ES-I3 (cell line): ENCODE measurements at regions not wholly inside any gene's neighbourhood (a gene's known extent, or its start where the extent isn't known, plus 50 kb on each side); places are given as distances from the start of the nearest gene placed in this dataset.
"Not testable (repeated sequence)": the region's sequence is repeated elsewhere in the genome, so short reads cannot be mapped to it uniquely, and the experiment has no call there.

Experiments used
- H3K36me3 ChIP-seq: 2 replicates; pipeline ENCODE4 v1.6.1; 2013; ENCODE audit warnings: mild to moderate bottlenecking, low read length, control low read depth, moderate library complexity; ENCODE audit not compliant: insufficient read depth
- H3K4me1 ChIP-seq: 2 replicates; pipeline ENCODE4 v1.6.1; 2013; ENCODE audit warnings: mild to moderate bottlenecking, control low read depth, low read length; ENCODE audit not compliant: insufficient read depth
- H3K9ac ChIP-seq: 2 replicates; pipeline ENCODE4 v1.6.1; 2013; ENCODE audit warnings: low read depth, mild to moderate bottlenecking, low read length, moderate library complexity
- H3K9me3 ChIP-seq: 2 replicates; pipeline ENCODE4 v1.6.1; 2013; ENCODE audit warnings: mild to moderate bottlenecking, low read length, moderate library complexity; ENCODE audit not compliant: control insufficient read depth, insufficient read depth

DNA sequence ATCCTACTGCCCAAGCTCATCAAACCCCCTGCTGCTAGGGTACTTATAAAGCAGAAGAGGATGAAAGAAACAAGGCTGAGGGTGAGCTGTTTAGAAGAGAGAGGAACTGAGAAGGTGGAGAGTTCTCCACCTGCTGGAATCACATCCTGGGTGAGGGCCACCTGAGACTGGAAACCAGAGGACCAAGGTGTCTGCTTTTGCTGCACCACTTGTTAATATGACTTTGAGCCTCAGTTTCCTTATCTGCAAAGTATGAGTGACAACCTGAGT lies 203.2 kb upstream of the SSTR1 start:
- Histone ChIP-seq H3K9me3 (no peaks in the 10 kb centered on the region), H3K36me3 (no peaks in the 10 kb centered on the region), H3K9ac (no peak overlapping the region), H3K4me1 (peaks cover 22% of the 10 kb centered on the region)

DNA sequence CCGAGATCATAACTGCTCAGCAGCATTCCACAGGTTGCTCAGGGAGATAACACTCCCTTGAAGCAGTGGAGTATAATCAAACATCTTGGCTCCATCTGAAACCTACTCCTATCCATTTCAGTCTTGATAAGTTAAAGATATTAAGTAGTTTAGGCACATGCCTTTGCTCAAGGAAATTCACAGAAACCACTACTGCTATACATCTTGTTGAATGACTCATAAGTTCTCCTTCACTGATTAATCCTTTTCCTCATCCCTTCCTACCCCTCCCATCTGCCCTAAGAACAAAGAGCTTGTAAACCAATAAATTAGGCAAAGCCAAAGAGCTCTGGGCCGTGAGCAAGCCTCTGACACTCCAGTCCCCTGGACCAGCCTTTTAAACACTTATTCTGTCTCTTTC lies 196.5 kb upstream of the SSTR1 start:
- not testable (repeated sequence) for H3K9ac ChIP-seq, H3K4me1 ChIP-seq, H3K36me3 ChIP-seq
- H3K9me3 ChIP-seq, result peaks cover 40% of the 10 kb centered on the region

DNA sequence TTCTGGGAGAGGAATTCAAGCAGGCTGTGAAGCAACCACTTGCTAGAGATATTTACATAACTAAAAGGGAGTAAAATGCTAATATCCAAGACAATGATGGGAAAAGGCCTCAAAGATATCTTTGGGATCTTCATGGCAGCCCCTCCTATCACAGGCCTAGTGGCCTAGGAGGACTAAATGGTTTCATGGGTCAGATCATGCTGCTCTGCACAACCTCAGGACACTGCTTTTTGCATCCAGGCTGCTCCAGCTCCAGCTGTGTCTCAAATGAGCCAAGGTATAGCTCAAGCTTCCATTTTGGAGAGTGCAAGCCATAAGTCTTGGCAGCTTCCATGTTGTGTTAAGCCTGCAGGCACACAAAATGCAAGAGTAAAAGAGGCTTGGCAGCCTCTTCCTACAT lies 195.6 kb upstream of the SSTR1 start:
- Histone ChIP-seq H3K9ac (no peak overlapping the region), H3K36me3 (0 out of 2 replicates have a peak, but pooled peaks cover 4% of the 10 kb centered on the region), H3K4me1 (no peaks in the 10 kb centered on the region), H3K9me3 (peaks cover 40% of the 10 kb centered on the region)

DNA sequence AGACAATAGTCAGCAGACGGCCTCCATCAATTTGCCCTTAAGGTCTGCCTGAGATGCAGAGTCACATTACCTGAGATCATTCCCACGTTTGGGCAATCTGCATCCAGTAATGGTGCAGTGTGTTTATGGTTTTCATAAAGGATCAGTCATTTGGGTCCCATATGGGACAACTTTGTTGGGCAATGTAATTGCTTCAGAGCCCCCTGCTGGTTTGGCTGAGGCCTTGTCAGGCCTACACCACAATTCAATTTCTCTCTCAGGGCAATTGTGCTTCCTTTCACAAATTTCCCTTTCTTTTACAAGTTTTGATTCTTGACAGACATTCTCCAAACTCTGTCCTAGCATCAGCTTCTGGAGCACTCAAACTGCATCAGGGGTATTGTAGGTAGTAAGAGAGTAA lies 191.2 kb upstream of the SSTR1 start:
- H3K9ac ChIP-seq, result no peak overlapping the region
- no peaks in the 10 kb centered on the region for H3K4me1 ChIP-seq
- H3K9me3 ChIP-seq, result peaks cover 28% of the 10 kb centered on the region
- H3K36me3 ChIP-seq, result 0 out of 2 replicates have a peak, but pooled peaks cover 4% of the 10 kb centered on the region

DNA sequence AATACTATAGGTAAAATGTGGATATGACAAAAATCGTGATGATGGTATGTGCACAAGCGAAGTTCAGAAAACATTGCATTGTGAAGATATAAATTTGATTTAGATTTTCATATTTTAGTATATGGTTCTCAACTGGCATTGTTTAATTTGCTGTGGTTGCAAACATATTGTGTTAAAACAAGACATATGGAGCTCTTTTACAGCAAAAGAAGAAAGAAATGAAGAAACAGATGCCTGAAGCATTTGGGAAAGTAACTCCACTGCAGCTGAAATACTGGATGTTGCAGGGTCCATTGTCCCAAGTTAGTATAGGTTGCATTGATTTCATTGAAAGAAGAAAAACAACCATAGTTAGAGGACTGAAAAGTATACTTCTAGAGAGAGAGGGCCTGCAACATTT lies 185.8 kb upstream of the SSTR1 start:
- no peaks in the 10 kb centered on the region for H3K4me1 ChIP-seq
- no peaks in the 10 kb centered on the region for H3K36me3 ChIP-seq
- H3K9me3 ChIP-seq, result peaks cover 3% of the 10 kb centered on the region; the same call in 1 of the 2 replicates
- H3K9ac ChIP-seq, result no peak overlapping the region

DNA sequence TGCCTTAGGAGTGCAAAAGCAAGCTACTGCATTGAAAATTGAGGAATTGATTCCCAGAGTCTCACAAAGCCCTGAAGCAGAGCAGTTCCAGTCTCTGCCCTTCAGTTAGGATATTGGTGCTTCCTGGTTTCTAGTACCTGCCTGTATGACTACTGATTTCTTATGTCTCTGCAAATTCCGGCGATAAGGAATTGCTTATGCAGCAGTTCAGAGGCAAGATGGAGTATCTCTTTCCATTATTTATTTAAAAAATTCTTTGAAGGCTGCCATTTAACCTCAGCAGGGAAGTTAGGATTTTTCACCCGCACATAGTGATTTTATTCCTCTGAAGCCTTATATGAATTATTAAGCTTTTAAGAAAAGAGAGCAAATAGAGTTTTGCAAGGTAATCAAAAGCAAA lies 184.9 kb upstream of the SSTR1 start:
- Histone ChIP-seq H3K4me1 (no peaks in the 10 kb centered on the region), H3K9ac (no peak overlapping the region), H3K9me3 (peaks cover 3% of the 10 kb centered on the region; the same call in 1 of the 2 replicates), H3K36me3 (no peaks in the 10 kb centered on the region)

DNA sequence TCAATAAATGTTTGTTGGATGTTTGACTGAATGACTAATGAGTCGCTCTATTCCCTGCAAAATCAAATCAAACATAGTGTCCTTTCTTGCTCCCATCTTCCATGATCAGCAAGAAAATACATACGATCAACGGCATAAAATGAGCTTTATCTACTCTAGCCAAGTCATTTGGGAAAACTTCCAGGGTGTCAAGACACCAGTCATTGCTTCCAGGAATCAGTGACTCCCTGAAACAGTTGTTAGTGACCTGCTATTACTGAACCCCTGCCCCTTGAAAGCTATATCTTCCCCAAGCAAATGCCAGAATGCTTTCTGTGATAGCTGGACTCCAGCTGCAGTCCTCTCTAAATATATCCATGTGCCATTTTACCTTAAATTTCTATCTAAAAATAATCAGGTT lies 169.5 kb upstream of the SSTR1 start:
- Histone ChIP-seq H3K4me1 (0 out of 2 replicates have a peak, but pooled peaks cover 4% of the 10 kb centered on the region), H3K9me3 (no peaks in the 10 kb centered on the region), H3K9ac (no peak overlapping the region), H3K36me3 (no peaks in the 10 kb centered on the region)

DNA sequence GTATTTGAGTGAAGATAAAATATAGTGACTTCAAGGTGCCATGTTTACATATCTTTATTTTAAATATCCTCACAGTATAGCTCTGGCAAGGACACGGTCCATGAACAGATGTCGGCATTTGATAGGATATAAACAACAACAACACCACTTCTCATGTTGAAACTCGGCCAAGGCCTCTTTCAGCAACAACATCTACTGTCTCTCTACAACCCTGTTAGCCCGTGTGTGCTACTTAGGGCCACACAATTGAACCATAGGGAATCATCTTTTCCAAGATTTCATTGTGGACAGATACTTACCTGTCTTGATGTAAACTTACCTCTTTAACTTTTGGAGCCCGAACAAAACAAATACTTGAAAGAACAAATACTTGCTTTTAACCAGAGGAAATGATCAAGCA lies 168.7 kb upstream of the SSTR1 start:
- no peak overlapping the region for H3K9ac ChIP-seq
- H3K4me1 ChIP-seq, result 0 out of 2 replicates have a peak, but pooled peaks cover 4% of the 10 kb centered on the region
- no peaks in the 10 kb centered on the region for H3K9me3 ChIP-seq
- no peaks in the 10 kb centered on the region for H3K36me3 ChIP-seq

DNA sequence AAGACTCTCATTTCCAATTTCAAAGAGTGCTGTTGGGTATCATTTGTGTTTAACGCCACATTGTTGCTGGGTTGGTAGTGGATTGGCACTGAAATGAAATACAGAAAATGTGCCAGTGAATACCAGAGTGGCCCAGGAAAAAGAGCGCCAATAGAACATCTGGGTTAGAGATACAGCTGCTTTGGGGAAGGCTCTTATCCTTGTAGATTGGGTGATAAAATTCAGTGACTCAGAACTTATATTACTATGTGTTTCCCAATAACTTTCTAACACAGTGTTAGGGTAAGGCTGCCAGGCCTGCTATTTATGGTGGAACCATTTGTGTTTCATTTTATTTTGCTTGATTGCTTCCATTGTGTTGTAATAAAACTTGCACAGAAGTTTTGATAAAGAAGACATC lies 168.2 kb upstream of the SSTR1 start:
- Histone ChIP-seq H3K36me3 (no peaks in the 10 kb centered on the region), H3K4me1 (0 out of 2 replicates have a peak, but pooled peaks cover 4% of the 10 kb centered on the region), H3K9ac (no peak overlapping the region)

DNA sequence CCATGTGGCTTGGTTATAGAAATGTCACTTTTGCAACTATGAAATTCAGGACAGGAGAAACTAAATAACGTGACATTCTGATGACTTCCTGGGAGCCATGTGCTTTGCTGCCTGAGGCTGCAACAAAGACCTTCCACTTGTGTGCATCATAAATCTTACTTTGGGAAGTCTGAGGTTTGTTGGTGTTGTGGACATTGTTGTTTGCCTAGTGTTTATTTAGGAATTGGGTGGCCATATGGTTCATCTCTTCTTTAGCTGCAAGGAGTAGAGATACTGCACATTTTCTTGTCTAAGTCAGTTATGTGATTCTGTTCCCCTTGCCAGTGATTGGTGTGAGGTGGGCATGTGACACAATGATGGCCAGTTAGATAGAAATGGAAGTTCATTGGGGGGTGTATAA lies 167.3 kb upstream of the SSTR1 start:
- Histone ChIP-seq H3K4me1 (0 out of 2 replicates have a peak, but pooled peaks cover 4% of the 10 kb centered on the region), H3K9ac (no peak overlapping the region), H3K36me3 (no peaks in the 10 kb centered on the region), H3K9me3 (no peaks in the 10 kb centered on the region)

More for the DNA sequence above, 168.2 kb upstream of the SSTR1 start:
- no peaks in the 10 kb centered on the region for H3K9me3 ChIP-seq

DNA sequence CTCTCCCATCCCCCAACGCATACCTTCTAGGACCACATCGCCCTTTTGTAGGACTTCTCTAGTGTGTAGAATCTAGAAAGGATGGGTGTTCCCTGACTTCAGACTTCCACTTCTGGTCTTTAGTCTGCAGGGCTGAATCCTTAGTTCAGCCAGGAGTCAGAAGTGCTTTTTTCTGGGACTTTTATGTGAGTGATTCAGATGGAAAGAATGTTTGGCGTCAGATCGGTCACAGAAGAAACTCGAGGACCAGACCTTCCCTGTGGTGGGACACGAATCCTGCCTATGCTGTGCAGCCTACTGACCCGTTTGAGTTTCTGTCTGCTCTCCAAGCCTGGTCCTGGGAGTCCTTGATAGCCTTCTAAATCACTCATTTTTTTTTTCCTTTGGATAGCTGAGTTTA lies 165.4 kb upstream of the SSTR1 start:
- peaks cover 6% of the 10 kb centered on the region; the same call in 1 of the 2 replicates for H3K4me1 ChIP-seq

DNA sequence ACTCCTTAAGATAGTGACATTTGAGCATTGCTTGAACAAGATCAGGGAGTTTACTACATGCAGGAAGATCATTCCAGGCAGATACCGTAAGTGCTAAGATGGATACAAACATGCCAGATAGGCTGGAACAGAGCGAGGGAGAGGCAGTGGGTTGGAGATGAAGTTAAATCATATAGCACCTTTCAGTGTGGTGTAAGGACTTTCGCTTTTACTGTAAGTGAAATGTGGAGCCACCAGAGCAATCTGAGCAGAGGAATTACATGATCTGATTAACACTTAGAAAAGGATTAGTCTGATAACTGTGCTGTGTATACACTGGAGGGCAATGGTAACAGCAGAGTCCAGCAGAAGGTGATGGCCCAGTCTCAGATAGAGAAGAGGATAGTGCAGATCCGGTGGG lies 163.0 kb upstream of the SSTR1 start:
- H3K9ac ChIP-seq, result no peak overlapping the region
- peaks cover 14% of the 10 kb centered on the region; the same call in 1 of the 2 replicates for H3K4me1 ChIP-seq
- H3K36me3 ChIP-seq, result no peaks in the 10 kb centered on the region
- H3K9me3 ChIP-seq, result no peaks in the 10 kb centered on the region; the same call in 1 of the 2 replicates

More for the DNA sequence above, 165.4 kb upstream of the SSTR1 start:
- Histone ChIP-seq H3K9me3 (no peaks in the 10 kb centered on the region), H3K9ac (no peak overlapping the region), H3K36me3 (no peaks in the 10 kb centered on the region)

DNA sequence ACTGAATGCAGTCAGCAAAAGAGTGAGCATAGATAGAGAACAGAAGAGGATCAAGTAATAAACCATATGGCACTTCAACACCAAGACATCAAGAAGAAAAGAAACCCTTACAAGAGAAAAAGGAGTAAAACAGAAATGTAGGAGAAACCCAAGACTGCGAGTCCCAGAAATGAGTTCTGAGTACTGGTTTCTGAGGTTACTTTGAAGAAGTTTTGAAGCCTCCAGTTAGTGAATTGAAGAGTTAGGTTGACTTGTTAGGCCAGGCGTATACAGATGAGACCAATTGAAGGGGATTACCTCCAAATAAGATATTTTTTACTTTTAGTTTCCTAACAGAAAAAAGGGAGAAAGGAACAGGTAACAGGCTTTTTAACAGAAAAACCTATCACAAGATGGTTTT lies 162.2 kb upstream of the SSTR1 start:
- H3K9ac ChIP-seq, result no peak overlapping the region
- peaks cover 14% of the 10 kb centered on the region; the same call in 1 of the 2 replicates for H3K4me1 ChIP-seq
- H3K9me3 ChIP-seq, result no peaks in the 10 kb centered on the region; the same call in 1 of the 2 replicates
- no peaks in the 10 kb centered on the region for H3K36me3 ChIP-seq

DNA sequence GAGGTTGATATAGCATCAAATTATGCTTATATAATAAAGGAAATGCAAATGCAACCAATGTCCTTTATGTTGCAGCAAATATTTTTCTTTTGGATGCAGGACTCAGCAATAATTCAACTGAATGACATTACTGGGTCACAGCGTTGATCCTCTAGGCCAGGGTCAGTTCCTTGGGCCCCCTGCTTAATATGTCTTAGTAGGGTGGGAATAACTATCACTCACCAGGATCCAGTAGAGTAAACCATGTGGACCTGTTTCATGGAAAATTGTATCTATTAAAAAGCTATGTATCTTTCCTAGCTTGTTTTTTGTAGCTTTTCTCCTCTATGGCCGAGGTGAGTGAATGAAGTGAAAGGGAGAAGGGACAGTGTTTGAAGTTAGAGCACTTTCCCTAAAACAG lies 161.5 kb upstream of the SSTR1 start:
- peaks cover 14% of the 10 kb centered on the region; the same call in 1 of the 2 replicates for H3K4me1 ChIP-seq
- H3K36me3 ChIP-seq, result no peaks in the 10 kb centered on the region
- no peak overlapping the region for H3K9ac ChIP-seq

DNA sequence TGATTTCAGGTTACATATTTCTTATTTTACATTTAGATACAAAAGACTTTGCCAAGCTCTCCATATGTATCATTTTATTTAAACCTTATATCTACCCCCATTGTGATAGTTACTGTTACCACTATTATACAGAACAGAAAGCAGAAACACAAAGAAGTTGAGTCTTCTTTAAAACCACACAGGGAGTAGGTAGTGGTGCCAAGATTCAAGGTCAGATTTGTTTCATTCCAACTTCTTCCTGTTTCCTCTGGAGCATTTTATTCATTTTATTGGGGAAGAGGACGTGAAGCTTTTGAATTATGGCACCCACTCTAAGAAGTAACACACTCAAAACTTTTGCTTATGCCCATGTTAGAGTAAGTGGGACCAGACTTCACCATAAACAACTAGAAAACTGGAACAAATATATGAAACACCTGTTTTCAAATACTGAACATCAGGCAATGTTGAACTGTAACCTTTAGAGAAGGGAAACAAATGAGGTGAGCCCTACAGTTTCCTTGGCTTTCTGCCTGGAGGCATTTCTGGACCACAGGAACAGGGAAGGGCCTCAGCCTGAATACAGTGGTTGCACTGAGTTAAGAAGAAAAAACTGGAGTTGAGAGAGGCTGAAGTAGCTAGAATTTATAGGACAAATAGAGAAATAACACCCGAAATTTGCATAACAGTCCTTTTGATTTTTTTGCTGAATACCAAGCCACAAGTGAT lies 160.4 kb upstream of the SSTR1 start:
- no peaks in the 10 kb centered on the region for H3K36me3 ChIP-seq
- H3K9ac ChIP-seq, result no peak overlapping the region
- no peaks in the 10 kb centered on the region; the same call in 1 of the 2 replicates for H3K9me3 ChIP-seq
- peaks cover 10% of the 10 kb centered on the region; the same call in 1 of the 2 replicates for H3K4me1 ChIP-seq

More for the DNA sequence above, 161.5 kb upstream of the SSTR1 start:
- no peaks in the 10 kb centered on the region; the same call in 1 of the 2 replicates for H3K9me3 ChIP-seq
